ENCODE measurements at regions not wholly inside any gene's neighbourhood (a gene's known extent, or its start where the extent isn't known, plus 50 kb on each side); places are given as distances from the start of the nearest gene placed in this dataset.
"Not testable (repeated sequence)": the region's sequence is repeated elsewhere in the genome, so short reads cannot be mapped to it uniquely, and the experiment has no call there.

- no peak for TF ChIP-seq ZFX (IDR thresholded peaks at IDR 0.05)
- peak; percentile 86 for TF ChIP-seq CTCF (conservative IDR thresholded peaks at IDR 0.05)
These were observed 83.6 kb upstream of the SLC25A33 start for GRCh38 chr1:9455487-9456234.

GRCh38 chr1:9456833-9457232 lies 82.4 kb upstream of the SLC25A33 start:
- TF ChIP-seq CTCF (conservative IDR thresholded peaks at IDR 0.05), result no peak
- TF ChIP-seq ZFX (IDR thresholded peaks at IDR 0.05), result no peak
- no peak overlapping the region for H3K27ac ChIP-seq

More at GRCh38 chr1:9455487-9456234, 83.6 kb upstream of the SLC25A33 start:
- no peak overlapping the region for H3K27ac ChIP-seq

GRCh38 chr1:9459816-9460407 lies 79.4 kb upstream of the SLC25A33 start:
- no peak overlapping the region for H3K27ac ChIP-seq
- TF ChIP-seq ZFX (IDR thresholded peaks at IDR 0.05) (no peak), CTCF (conservative IDR thresholded peaks at IDR 0.05) (no peak)

GRCh38 chr1:9465640-9466039 lies 73.6 kb upstream of the SLC25A33 start:
- H3K27ac ChIP-seq, result no peak overlapping the region
- no peak for TF ChIP-seq CTCF (conservative IDR thresholded peaks at IDR 0.05)
- TF ChIP-seq ZFX (IDR thresholded peaks at IDR 0.05), result no peak

GRCh38 chr1:9466780-9467758 lies 72.2 kb upstream of the SLC25A33 start:
- no peak for TF ChIP-seq ZFX (IDR thresholded peaks at IDR 0.05)
- no peak for TF ChIP-seq CTCF (conservative IDR thresholded peaks at IDR 0.05)
- no peak overlapping the region for H3K27ac ChIP-seq

DNA sequence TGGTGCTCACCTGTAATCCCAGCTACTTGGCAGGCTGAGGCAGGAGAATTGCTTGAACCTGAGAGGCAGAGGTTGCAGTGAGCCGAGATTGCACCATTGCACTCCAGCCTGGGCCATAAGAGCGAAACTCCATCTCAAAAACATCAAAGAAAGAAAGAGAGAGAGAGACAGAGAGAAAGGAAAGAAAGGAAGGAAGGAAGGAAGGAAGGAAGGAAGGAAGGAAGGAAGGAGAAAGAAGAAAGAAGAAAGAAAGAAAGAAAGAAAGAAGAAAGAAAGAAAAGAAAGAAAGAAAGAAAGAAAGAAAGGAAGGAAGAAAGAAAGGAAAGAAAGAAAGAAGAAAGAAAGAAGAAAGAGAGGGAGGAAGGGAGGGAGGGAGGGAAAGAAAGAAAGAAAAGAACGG lies 69.4 kb upstream of the SLC25A33 start:
- not testable (repeated sequence) for H3K27ac ChIP-seq

GRCh38 chr1:9471679-9472078 lies 67.6 kb upstream of the SLC25A33 start:
- H3K27ac ChIP-seq, result no peak overlapping the region
- TF ChIP-seq CTCF (conservative IDR thresholded peaks at IDR 0.05) (no peak), ZFX (IDR thresholded peaks at IDR 0.05) (no peak)

Data from C4-2B (cell line).